CD4-positive, alpha-beta memory T cell (primary cell): ENCODE measurements at regions not wholly inside any gene's neighbourhood (a gene's known extent, or its start where the extent isn't known, plus 50 kb on each side); places are given as distances from the start of the nearest gene placed in this dataset.

ENCODE experiments used
- CTCF ChIA-PET: fragments of 350-600 bp; sonication (Branson Sonifier 250); formaldehyde crosslinking; loops from one replicate; lab custom pipeline; 2021; ENCODE audit warnings: inconsistent platforms; ENCODE audit not compliant: partially characterized antibody; lab: Charles Lee
- POLR2A ChIA-PET: fragments of 350-600 bp; sonication (Branson Sonifier 250); formaldehyde crosslinking; loops from one replicate; lab custom pipeline; 2021; ENCODE audit not compliant: partially characterized antibody; lab: Charles Lee
- DNase-seq, 5 donors: peaks; one replicate each; pipeline versions ENCODE4 v3.0.0 to v3.0.0-alpha.2; 2020 to 2022; ENCODE audit warnings: mixed read lengths in 1 of 5
- H3K27ac ChIP-seq: one replicate; pipeline ENCODE4 v1.7.0; 2013; ENCODE audit warnings: low read depth, low read length
- H3K27me3 ChIP-seq: 2 replicates; pipeline ENCODE4 v1.7.0; 2013; ENCODE audit warnings: mild to moderate bottlenecking, low read length, moderate library complexity; ENCODE audit not compliant: insufficient read depth
- H3K36me3 ChIP-seq: 2 replicates; pipeline ENCODE4 v1.7.0; 2013; ENCODE audit warnings: mild to moderate bottlenecking, low read length, moderate library complexity; ENCODE audit not compliant: insufficient read depth
- H3K4me1 ChIP-seq: 2 replicates; pipeline ENCODE4 v1.7.0; 2013; ENCODE audit warnings: mild to moderate bottlenecking, low read length, moderate library complexity; ENCODE audit not compliant: insufficient read depth
- H3K4me3 ChIP-seq, 2 donors: one replicate each; pipeline ENCODE4 v1.7.0; 2013; ENCODE audit warnings: low read length in 2 of 2, mild to moderate bottlenecking in 1 of 2
- H3K9me3 ChIP-seq, 2 donors: one replicate each; pipeline ENCODE4 v1.7.0; 2013; ENCODE audit warnings: low read length in 2 of 2, control low read depth in 1 of 2; ENCODE audit not compliant: control insufficient read depth in 1 of 2
- H3K27ac Mint-ChIP-seq, 7 donors: one replicate each; pipeline ENCODE4 v1.8.0; 2020 to 2021; ENCODE audit warnings: mixed read lengths in 7 of 7, mild to moderate bottlenecking in 6 of 7, inconsistent platforms in 3 of 7, moderate library complexity in 3 of 7
- H3K27me3 Mint-ChIP-seq, 2 donors: one replicate each; pipeline ENCODE4 v1.8.0; 2020 to 2021; ENCODE audit warnings: mixed read lengths in 2 of 2
- H3K36me3 Mint-ChIP-seq, 2 donors: one replicate each; pipeline ENCODE4 v1.8.0; 2020 to 2021; ENCODE audit warnings: mixed read lengths in 2 of 2, inconsistent platforms in 1 of 2, mild to moderate bottlenecking in 1 of 2
- H3K4me1 Mint-ChIP-seq, 4 donors: one replicate each; pipeline ENCODE4 v1.8.0; 2020 to 2021; ENCODE audit warnings: mixed read lengths in 4 of 4, mild to moderate bottlenecking in 1 of 4
- H3K4me3 Mint-ChIP-seq, 8 donors: one replicate each; pipeline ENCODE4 v1.8.0; 2020 to 2021; ENCODE audit warnings: mixed read lengths in 8 of 8, mild to moderate bottlenecking in 7 of 8, moderate library complexity in 6 of 8, inconsistent platforms in 3 of 8
- H3K9me3 Mint-ChIP-seq, 8 donors: one replicate each; pipeline ENCODE4 v1.8.0; 2020 to 2021; ENCODE audit warnings: mixed read lengths in 8 of 8, mild to moderate bottlenecking in 5 of 8, inconsistent platforms in 3 of 8, moderate library complexity in 1 of 8
- intact Hi-C: fragments of 100-400 bp; cut with micrococcal nuclease; formaldehyde crosslinking; loops from one replicate; pipeline ENCODE4 v1.15.1; 2023

- intact Hi-C loops = no loop called here
- H3K9me3 Mint-ChIP-seq = peaks cover 0 to 2% (median 0%) of the 10 kb centered on the region in 8 donors
- H3K4me3 Mint-ChIP-seq = no peak overlapping the region
- H3K4me1 ChIP-seq = no peaks in the 10 kb centered on the region
- H3K36me3 Mint-ChIP-seq = no peaks in the 10 kb centered on the region
- no peaks in the 10 kb centered on the region for H3K4me1 Mint-ChIP-seq
- no peak overlapping the region for H3K27ac ChIP-seq
- no peak overlapping the region for H3K4me3 ChIP-seq
- H3K9me3 ChIP-seq = no peaks in the 10 kb centered on the region
- peaks cover 15 to 25% of the 10 kb centered on the region in 2 donors for H3K27me3 Mint-ChIP-seq
- no peaks in the 10 kb centered on the region for H3K36me3 ChIP-seq
- H3K27ac Mint-ChIP-seq = no peak overlapping the region
- no peak for DNase-seq
- no peaks in the 10 kb centered on the region for H3K27me3 ChIP-seq
- ChIA-PET POLR2A (no interaction called here), CTCF (interaction anchor here (1.4 kb wide), 1 partner anchor 20 kb away, joined by 7 read pairs; no protein-coding TSS in a partner anchor)
These were observed 363.1 kb downstream of the MATN1 start for GRCh38 chr1:30360281-30360680.

GRCh38 chr1:30359539-30360220, 363.7 kb downstream of the MATN1 start:
- Mint-ChIP-seq H3K36me3 (no peaks in the 10 kb centered on the region), H3K4me1 (no peaks in the 10 kb centered on the region), H3K27ac (no peak overlapping the region), H3K9me3 (peaks cover 0 to 4% (median 0%) of the 10 kb centered on the region in 8 donors), H3K4me3 (no peak overlapping the region), H3K27me3 (peaks cover 19 to 23% of the 10 kb centered on the region in 2 donors)
- H3K4me3 ChIP-seq = no peak overlapping the region
- ChIA-PET CTCF (interaction anchor here (1.4 kb wide), 1 partner anchor 21 kb away, joined by 7 read pairs; no protein-coding TSS in a partner anchor), POLR2A (no interaction called here)
- no peak overlapping the region for H3K27ac ChIP-seq
- no peaks in the 10 kb centered on the region for H3K9me3 ChIP-seq
- DNase-seq = no peak
- H3K4me1 ChIP-seq = no peaks in the 10 kb centered on the region
- no peaks in the 10 kb centered on the region for H3K27me3 ChIP-seq
- intact Hi-C loops = no loop called here
- no peaks in the 10 kb centered on the region for H3K36me3 ChIP-seq

- Histone ChIP-seq H3K27ac (no peak overlapping the region), H3K36me3 (no peaks in the 10 kb centered on the region), H3K9me3 (no peaks in the 10 kb centered on the region), H3K27me3 (no peaks in the 10 kb centered on the region), H3K4me1 (no peaks in the 10 kb centered on the region), H3K4me3 (no peak overlapping the region)
- no peak for DNase-seq
- POLR2A ChIA-PET = no interaction called here
- H3K4me3 Mint-ChIP-seq = no peak overlapping the region
- H3K9me3 Mint-ChIP-seq = peaks cover 0 to 4% (median 0%) of the 10 kb centered on the region in 8 donors
- CTCF ChIA-PET = no interaction called here
- intact Hi-C loops = no loop called here
- H3K27me3 Mint-ChIP-seq = peaks cover 16 to 23% of the 10 kb centered on the region in 2 donors
- no peaks in the 10 kb centered on the region for H3K4me1 Mint-ChIP-seq
- no peak overlapping the region for H3K27ac Mint-ChIP-seq
- no peaks in the 10 kb centered on the region for H3K36me3 Mint-ChIP-seq
These were observed 364.9 kb downstream of the MATN1 start for GRCh38 chr1:30358500-30358899.

DNA sequence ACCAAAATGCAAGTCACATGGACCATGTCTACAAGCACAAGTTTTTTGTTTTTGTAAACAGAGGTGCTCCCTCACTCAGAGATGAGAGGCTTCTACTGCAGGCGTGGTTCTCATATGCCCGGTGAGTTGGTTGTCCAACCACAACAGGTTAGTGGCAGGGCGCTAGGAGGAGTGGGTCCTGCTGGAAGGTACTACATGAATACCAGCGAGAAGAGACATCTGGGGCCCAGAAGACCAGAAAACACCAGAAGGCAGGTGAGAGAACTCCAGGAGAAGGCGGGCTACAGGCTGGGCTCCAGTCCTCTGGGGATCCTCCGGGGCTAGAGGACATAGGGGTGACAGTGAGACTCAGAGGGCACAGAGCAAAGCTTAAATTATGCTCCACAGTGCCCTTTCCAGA, 366.5 kb downstream of the MATN1 start:
- no peak overlapping the region for H3K4me3 ChIP-seq
- H3K27ac ChIP-seq = no peak overlapping the region
- H3K4me3 Mint-ChIP-seq = no peak overlapping the region
- POLR2A ChIA-PET = no interaction called here
- no peaks in the 10 kb centered on the region for H3K9me3 ChIP-seq
- no peak overlapping the region for H3K27ac Mint-ChIP-seq
- CTCF ChIA-PET = interaction anchor here (0.8 kb wide), 1 partner anchor 24 kb away, joined by 4 read pairs; no protein-coding TSS in a partner anchor
- H3K36me3 ChIP-seq = no peaks in the 10 kb centered on the region
- H3K27me3 ChIP-seq = no peaks in the 10 kb centered on the region
- no peaks in the 10 kb centered on the region for H3K4me1 Mint-ChIP-seq
- peaks cover 15% of the 10 kb centered on the region in 2 donors for H3K27me3 Mint-ChIP-seq
- no peak for DNase-seq
- peaks cover 0 to 4% (median 0%) of the 10 kb centered on the region in 8 donors for H3K9me3 Mint-ChIP-seq
- H3K4me1 ChIP-seq = no peaks in the 10 kb centered on the region
- intact Hi-C loops = no loop called here
- H3K36me3 Mint-ChIP-seq = no peaks in the 10 kb centered on the region

- DNase-seq = no peak
- Histone ChIP-seq H3K4me3 (no peak overlapping the region), H3K9me3 (no peaks in the 10 kb centered on the region), H3K27ac (no peak overlapping the region), H3K27me3 (no peaks in the 10 kb centered on the region), H3K4me1 (no peaks in the 10 kb centered on the region), H3K36me3 (no peaks in the 10 kb centered on the region)
- ChIA-PET CTCF (interaction anchor here (0.7 to 1.2 kb wide), 2 partner anchors 26 to 1118 kb away, joined by 3 to 4 read pairs; no protein-coding TSS in a partner anchor), POLR2A (no interaction called here)
- no peak overlapping the region for H3K4me3 Mint-ChIP-seq
- H3K4me1 Mint-ChIP-seq = no peaks in the 10 kb centered on the region
- no peaks in the 10 kb centered on the region for H3K36me3 Mint-ChIP-seq
- peaks cover 0 to 4% (median 2%) of the 10 kb centered on the region in 8 donors for H3K9me3 Mint-ChIP-seq
- intact Hi-C loops = no loop called here
- no peak overlapping the region for H3K27ac Mint-ChIP-seq
- H3K27me3 Mint-ChIP-seq = peaks cover 16 to 27% of the 10 kb centered on the region in 2 donors
These were observed 369.0 kb downstream of the MATN1 start for GRCh38 chr1:30354410-30354809.

GRCh38 chr1:30353637-30354036, 369.7 kb downstream of the MATN1 start:
- no peak for DNase-seq
- Mint-ChIP-seq H3K4me3 (no peak overlapping the region), H3K27me3 (peaks cover 19 to 28% of the 10 kb centered on the region in 2 donors), H3K9me3 (peaks cover 0 to 11% (median 5%) of the 10 kb centered on the region in 8 donors), H3K4me1 (no peaks in the 10 kb centered on the region), H3K36me3 (peaks cover 0 to 3% of the 10 kb centered on the region in 2 donors), H3K27ac (no peak overlapping the region)
- no peaks in the 10 kb centered on the region for H3K4me1 ChIP-seq
- intact Hi-C loops = no loop called here
- H3K4me3 ChIP-seq = no peak overlapping the region
- H3K9me3 ChIP-seq = no peaks in the 10 kb centered on the region
- POLR2A ChIA-PET = no interaction called here
- H3K27ac ChIP-seq = no peak overlapping the region
- H3K36me3 ChIP-seq = no peaks in the 10 kb centered on the region
- CTCF ChIA-PET = interaction anchor here (0.7 to 1.2 kb wide), 2 partner anchors 27 to 1117 kb away, joined by 3 to 4 read pairs; no protein-coding TSS in a partner anchor
- H3K27me3 ChIP-seq = no peaks in the 10 kb centered on the region

DNA sequence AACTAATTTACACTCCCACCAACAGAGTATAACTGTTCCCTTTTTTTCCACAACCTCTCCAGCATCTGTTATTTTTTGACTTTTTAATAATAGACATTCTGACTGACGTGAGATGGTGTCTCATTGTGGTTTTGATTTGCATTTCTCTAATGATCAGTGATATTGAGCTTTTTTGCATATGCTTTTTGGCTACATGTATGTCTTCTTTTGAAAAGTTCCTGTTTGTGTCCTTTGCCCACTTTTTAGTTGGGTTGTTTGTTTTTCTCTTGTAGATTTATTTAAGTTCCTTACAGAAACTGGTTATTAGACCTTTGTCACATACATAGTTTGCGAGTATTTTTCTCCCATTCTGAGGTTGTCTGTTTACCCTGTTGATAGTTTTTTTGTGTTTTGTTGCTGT, 375.2 kb downstream of the MATN1 start:
- H3K4me3 ChIP-seq = no peak overlapping the region
- peaks cover 4% of the 10 kb centered on the region for H3K27me3 ChIP-seq
- H3K36me3 Mint-ChIP-seq = peaks cover 0 to 3% of the 10 kb centered on the region in 2 donors
- POLR2A ChIA-PET = no interaction called here
- H3K4me1 ChIP-seq = no peaks in the 10 kb centered on the region
- no peaks in the 10 kb centered on the region for H3K4me1 Mint-ChIP-seq
- H3K4me3 Mint-ChIP-seq = no peak overlapping the region
- no peak overlapping the region for H3K27ac Mint-ChIP-seq
- no peak for DNase-seq
- no peaks in the 10 kb centered on the region for H3K36me3 ChIP-seq
- H3K27ac ChIP-seq = no peak overlapping the region
- peaks cover 0 to 29% (median 12%) of the 10 kb centered on the region in 8 donors for H3K9me3 Mint-ChIP-seq
- peaks cover 15 to 26% of the 10 kb centered on the region in 2 donors for H3K27me3 Mint-ChIP-seq
- CTCF ChIA-PET = no interaction called here
- intact Hi-C loops = no loop called here
- no peaks in the 10 kb centered on the region for H3K9me3 ChIP-seq
